ENCODE measurements at regions not wholly inside any gene's neighbourhood (a gene's known extent, or its start where the extent isn't known, plus 50 kb on each side); places are given as distances from the start of the nearest gene placed in this dataset.

- Histone ChIP-seq H3K9ac (ENCODE audit: low read length) (no peak overlapping the region), H3F3A (ENCODE audit: insufficient read depth, low read length) (no peaks in the 10 kb centered on the region), H3K4me3 (ENCODE audit: low read depth, low read length, poor library complexity, severe bottlenecking) (no peak overlapping the region), H3K9me2 (ENCODE audit: low read depth, low read length) (no peaks in the 10 kb centered on the region), H2AFZ (ENCODE audit: low read length) (no peak overlapping the region), H3K4me1 (ENCODE audit: insufficient read depth, low read length, severe bottlenecking) (no peaks in the 10 kb centered on the region), H3K9me3 (ENCODE audit: low read length) (no peaks in the 10 kb centered on the region), H3K4me2 (ENCODE audit: low read length) (no peak overlapping the region), H3K27me3 (ENCODE audit: insufficient read depth, low read length) (no peaks in the 10 kb centered on the region), H3K36me3 (ENCODE audit: insufficient read depth, low read length) (no peaks in the 10 kb centered on the region), H3K79me2 (ENCODE audit: insufficient read depth, low read length) (no peaks in the 10 kb centered on the region), H4K20me1 (ENCODE audit: insufficient read depth, low read length) (no peaks in the 10 kb centered on the region), H3K27ac (ENCODE audit: low read depth, low read length, poor library complexity, severe bottlenecking) (no peak overlapping the region)
- TF ChIP-seq CTCF (IDR thresholded peaks at IDR 0.05; ENCODE audit: low read length), result no peak
- no peak for TF ChIP-seq EZH2 (IDR thresholded peaks at IDR 0.05; ENCODE audit: borderline replicate concordance, low read length)
These were observed 446.2 kb upstream of the NR2F2 start for GRCh38 chr15:95884276-95884675.

- H3F3A ChIP-seq (ENCODE audit: insufficient read depth, low read length), result no peaks in the 10 kb centered on the region
- no peak overlapping the region for H2AFZ ChIP-seq (ENCODE audit: low read length)
- no peaks in the 10 kb centered on the region for H3K79me2 ChIP-seq (ENCODE audit: insufficient read depth, low read length)
- H3K9ac ChIP-seq (ENCODE audit: low read length), result no peak overlapping the region
- no peaks in the 10 kb centered on the region for H3K9me3 ChIP-seq (ENCODE audit: low read length)
- no peaks in the 10 kb centered on the region for H3K36me3 ChIP-seq (ENCODE audit: insufficient read depth, low read length)
- no peaks in the 10 kb centered on the region for H3K9me2 ChIP-seq (ENCODE audit: low read depth, low read length)
- TF ChIP-seq EZH2 (IDR thresholded peaks at IDR 0.05; ENCODE audit: borderline replicate concordance, low read length), result no peak
- no peak for TF ChIP-seq CTCF (IDR thresholded peaks at IDR 0.05; ENCODE audit: low read length)
- no peak overlapping the region for H3K27ac ChIP-seq (ENCODE audit: low read depth, low read length, poor library complexity, severe bottlenecking)
- H3K4me2 ChIP-seq (ENCODE audit: low read length), result no peak overlapping the region
- H4K20me1 ChIP-seq (ENCODE audit: insufficient read depth, low read length), result no peaks in the 10 kb centered on the region
- no peak overlapping the region for H3K4me3 ChIP-seq (ENCODE audit: low read depth, low read length, poor library complexity, severe bottlenecking)
- no peaks in the 10 kb centered on the region for H3K27me3 ChIP-seq (ENCODE audit: insufficient read depth, low read length)
- H3K4me1 ChIP-seq (ENCODE audit: insufficient read depth, low read length, severe bottlenecking), result no peaks in the 10 kb centered on the region
These were observed 442.7 kb upstream of the NR2F2 start for GRCh38 chr15:95887666-95888390.

GRCh38 chr15:95888762-95889161 is 441.7 kb upstream of the NR2F2 start:
- Histone ChIP-seq H3K36me3 (ENCODE audit: insufficient read depth, low read length) (no peaks in the 10 kb centered on the region), H3F3A (ENCODE audit: insufficient read depth, low read length) (no peaks in the 10 kb centered on the region), H4K20me1 (ENCODE audit: insufficient read depth, low read length) (no peaks in the 10 kb centered on the region), H3K9me3 (ENCODE audit: low read length) (no peaks in the 10 kb centered on the region), H2AFZ (ENCODE audit: low read length) (no peak overlapping the region), H3K27me3 (ENCODE audit: insufficient read depth, low read length) (no peaks in the 10 kb centered on the region), H3K9me2 (ENCODE audit: low read depth, low read length) (no peaks in the 10 kb centered on the region), H3K27ac (ENCODE audit: low read depth, low read length, poor library complexity, severe bottlenecking) (no peak overlapping the region), H3K4me1 (ENCODE audit: insufficient read depth, low read length, severe bottlenecking) (no peaks in the 10 kb centered on the region), H3K4me3 (ENCODE audit: low read depth, low read length, poor library complexity, severe bottlenecking) (no peak overlapping the region), H3K4me2 (ENCODE audit: low read length) (no peak overlapping the region), H3K79me2 (ENCODE audit: insufficient read depth, low read length) (no peaks in the 10 kb centered on the region), H3K9ac (ENCODE audit: low read length) (no peak overlapping the region)
- no peak for TF ChIP-seq CTCF (IDR thresholded peaks at IDR 0.05; ENCODE audit: low read length)
- TF ChIP-seq EZH2 (IDR thresholded peaks at IDR 0.05; ENCODE audit: borderline replicate concordance, low read length), result no peak
